ENCODE measurements at regions not wholly inside any gene's neighbourhood (a gene's known extent, or its start where the extent isn't known, plus 50 kb on each side); places are given as distances from the start of the nearest gene placed in this dataset.

- DNase-seq (ENCODE audit: extremely low read depth in 1 of 4, low spot score in 3 of 4) (no peak), FAIRE-seq (no peak), ATAC-seq (no peak; the same call in 2 of the 3 replicates)
- peaks cover 0 to 4% of the 10 kb centered on the region in 2 experiments; a peak in 1 of 5 replicates for H3K4me1 ChIP-seq (replicated peaks in 1 of 2; ENCODE audit: control insufficient read depth in 2 of 2, insufficient read depth in 2 of 2, low read length in 2 of 2)
- H3K27me3 ChIP-seq (ENCODE audit: control insufficient read depth in 2 of 2, insufficient read depth in 2 of 2, low read length in 2 of 2): peaks cover 16 to 48% of the 10 kb centered on the region in 2 experiments; a peak in 4 of 5 replicates
- H3K79me2 ChIP-seq (ENCODE audit: control insufficient read depth, insufficient read depth, low read length): no peaks in the 10 kb centered on the region
- CTCF ChIA-PET (ENCODE audit: low intra/inter-chr PET ratio): interaction anchor here (0.6 kb wide), 1 partner anchor 515 kb away, joined by 4 read pairs; no protein-coding TSS in a partner anchor
- intact Hi-C loops (cut with micrococcal nuclease) (no loop called here), in situ Hi-C loops (cut with MboI) (no loop called here)
- H3K4me3 ChIP-seq: no peak overlapping the region
- no peak for TF ChIP-seq ZNF507 (tag; conservative IDR thresholded peaks at IDR 0.05)
- no peak for TF ChIP-seq GATAD2A (IDR thresholded peaks at IDR 0.05)
- TF ChIP-seq HES1 (IDR thresholded peaks at IDR 0.05; ENCODE audit: low read depth): no peak
- TF ChIP-seq SRSF1 (IDR thresholded peaks at IDR 0.05; ENCODE audit: low read depth, low read length): no peak
- TF ChIP-seq STAG1 (CRISPR knock-in tag; IDR thresholded peaks at IDR 0.05; ENCODE audit: borderline replicate concordance): no peak
- no peak for TF ChIP-seq TARDBP (IDR thresholded peaks at IDR 0.05)
- no peak for TF ChIP-seq CBFA2T3 (IDR thresholded peaks at IDR 0.05)
- TF ChIP-seq PRDM10 (IDR thresholded peaks at IDR 0.05; ENCODE audit: partially characterized antibody): no peak
- no peak for TF ChIP-seq MTA3 (IDR thresholded peaks at IDR 0.05; ENCODE audit: borderline replicate concordance)
- TF ChIP-seq KLF6 (CRISPR knock-in tag; IDR thresholded peaks at IDR 0.05; ENCODE audit: borderline replicate concordance): no peak
- TF ChIP-seq NONO (IDR thresholded peaks at IDR 0.05; ENCODE audit: low read depth in 2 of 2, low read length in 1 of 2): no peak
- TF ChIP-seq ASH1L (IDR thresholded peaks at IDR 0.05; ENCODE audit: borderline replicate concordance, low read depth, partially characterized antibody): no peak
- no peak for TF ChIP-seq ZNF175 (CRISPR knock-in tag; IDR thresholded peaks at IDR 0.05; ENCODE audit: low read depth)
- no peak for TF ChIP-seq ZNF75A (CRISPR knock-in tag; IDR thresholded peaks at IDR 0.05)
- no peaks in the 10 kb centered on the region for H3K36me3 ChIP-seq (ENCODE audit: control insufficient read depth, insufficient read depth, low read length)
- POLR2A ChIA-PET: interaction anchor here (0.6 to 1.0 kb wide), 2 partner anchors 11 to 679 kb away, joined by 3 read pairs; no protein-coding TSS in a partner anchor
- under 1% methylated on average over 14 of the region's 19 CpGs for WGBS (ENCODE audit: insufficient coverage, low coverage, missing lambda C conversion rate)
- peaks cover 3% of the 10 kb centered on the region; the same call in 1 of the 2 replicates for H4K20me1 ChIP-seq (replicated peaks; ENCODE audit: control insufficient read depth, insufficient read depth, low read length)
- H3K9me1 ChIP-seq (ENCODE audit: control insufficient read depth, insufficient read depth, low read length): no peaks in the 10 kb centered on the region
- no peaks in the 10 kb centered on the region for H3K9me3 ChIP-seq (replicated peaks; ENCODE audit: control insufficient read depth, insufficient read depth, low read depth, low read length)
- no peak overlapping the region for H3K27ac ChIP-seq (ENCODE audit: extremely low read depth, low read depth, low read length)
- no TSS peak for BruUV-seq (replicated peaks)
- no peak overlapping the region for H3K4me2 ChIP-seq (ENCODE audit: insufficient read depth, low read length)
- H3K9ac ChIP-seq (ENCODE audit: insufficient read depth in 1 of 2, low read depth in 2 of 2, low read length in 2 of 2): no peak overlapping the region; a peak in 1 of 4 replicates
- no peak overlapping the region for H2AFZ ChIP-seq (ENCODE audit: low read depth, low read length)
These were observed 76.3 kb upstream of the IQSEC1 start for GRCh38 chr3:13149330-13150108.

All from K562 (cell line).